B cell (primary cell): ENCODE measurements at regions not wholly inside any gene's neighbourhood (a gene's known extent, or its start where the extent isn't known, plus 50 kb on each side); places are given as distances from the start of the nearest gene placed in this dataset.

ENCODE experiments used
- ATAC-seq: fragments of 200-7000 bp; cut with Tn5 transposase; one replicate; pipeline ENCODE4 v1.10.0; 2021; ENCODE audit warnings: low read depth, mild to moderate bottlenecking, moderate number of reproducible peaks, moderate library complexity
- CTCF ChIA-PET: fragments of 350-600 bp; sonication (Branson Sonifier 250); formaldehyde crosslinking; loops from one replicate; lab custom pipeline; 2021; ENCODE audit warnings: antibody characterized with exemption, inconsistent platforms; lab: Charles Lee
- POLR2A ChIA-PET: fragments of 350-600 bp; sonication (Branson Sonifier 250); formaldehyde crosslinking; loops from one replicate; lab custom pipeline; 2021; ENCODE audit warnings: antibody characterized with exemption; lab: Charles Lee
- DNase-seq: peaks from one replicate; pipeline ENCODE4 v3.0.0; 2013
- H2AFZ ChIP-seq: 2 replicates; pipeline ENCODE4 v1.6.1; 2012; ENCODE audit warnings: mild to moderate bottlenecking, low read depth, low read length; ENCODE audit not compliant: insufficient read depth, poor library complexity, severe bottlenecking
- H3K27ac ChIP-seq, 2 donors: 1 replicate in 1 of 2; 2 replicates in 1 of 2; pipeline ENCODE4 v1.5.1; 2012 to 2013; ENCODE audit warnings: low read length in 2 of 2, mild to moderate bottlenecking in 2 of 2, moderate library complexity in 1 of 2
- H3K27me3 ChIP-seq, 4 experiments: fragments of 200-600 bp in 1 of 4; sonication (generic) in 1 of 4; replicated peaks in 1 of 4; 1 replicate in 2 of 4; 2 replicates in 2 of 4; pipeline versions ENCODE4 v1.6.1 to v1.7.0; 2013 to 2016; ENCODE audit warnings: low read length in 3 of 4, mild to moderate bottlenecking in 2 of 4, mixed read lengths in 1 of 4, moderate library complexity in 1 of 4; ENCODE audit not compliant: insufficient read depth in 4 of 4, control insufficient read depth in 3 of 4; ENCODE audit errors: control extremely low read depth in 1 of 4
- H3K36me3 ChIP-seq, 2 experiments: replicated peaks in 1 of 2; 1 replicate in 1 of 2; 2 replicates in 1 of 2; pipeline versions ENCODE4 v1.6.1 to v1.7.1; 2013; ENCODE audit warnings: low read length in 1 of 2; ENCODE audit not compliant: insufficient read depth in 2 of 2, control insufficient read depth in 1 of 2; ENCODE audit errors: control extremely low read depth in 1 of 2, extremely low read depth in 1 of 2
- H3K4me1 ChIP-seq, 2 donors: fragments of 200-600 bp in 1 of 2; sonication (generic) in 1 of 2; 1 replicate in 1 of 2; 2 replicates in 1 of 2; pipeline versions ENCODE4 v1.5.1 to v1.6.1; 2013 to 2017; ENCODE audit warnings: low read length in 2 of 2; ENCODE audit not compliant: control insufficient read depth in 2 of 2, insufficient read depth in 2 of 2
- H3K4me2 ChIP-seq: replicated peaks from 2 replicates; pipeline ENCODE3; 2012; ENCODE audit warnings: mild to moderate bottlenecking, low read depth, low read length; ENCODE audit not compliant: poor library complexity, severe bottlenecking
- H3K4me3 ChIP-seq, 5 experiments: fragments of 200-600 bp in 1 of 5; sonication (generic) in 1 of 5; 1 replicate in 3 of 5; 2 replicates in 2 of 5; pipeline versions ENCODE4 v1.5.1 to v1.7.0; 2011 to 2016; ENCODE audit warnings: low read length in 4 of 5, mild to moderate bottlenecking in 4 of 5, low read depth in 2 of 5, control low read depth in 1 of 5, moderate library complexity in 1 of 5; ENCODE audit not compliant: insufficient read depth in 1 of 5; ENCODE audit errors: control extremely low read depth in 1 of 5, extremely low read depth in 1 of 5
- H3K79me2 ChIP-seq: fragments of 200-600 bp; sonication (generic); one replicate; pipeline ENCODE4 v1.6.0; 2016; ENCODE audit warnings: low read length; ENCODE audit not compliant: control insufficient read depth, insufficient read depth
- H3K9ac ChIP-seq: fragments of 200-600 bp; sonication (generic); 2 replicates; pipeline ENCODE4 v1.6.1; 2017; ENCODE audit warnings: mild to moderate bottlenecking, low read length, moderate library complexity
- H3K9me3 ChIP-seq, 3 donors: one replicate each; pipeline versions ENCODE4 v1.6.1 to v1.7.1; 2013; ENCODE audit warnings: low read length in 2 of 3; ENCODE audit not compliant: control insufficient read depth in 2 of 3, insufficient read depth in 1 of 3; ENCODE audit errors: control extremely low read depth in 1 of 3
- H4K20me1 ChIP-seq: 2 replicates; pipeline ENCODE4 v1.6.0; 2012; ENCODE audit warnings: mild to moderate bottlenecking, low read length; ENCODE audit not compliant: insufficient read depth, control insufficient read depth, poor library complexity, severe bottlenecking
- H3K27ac Mint-ChIP-seq: one replicate; pipeline ENCODE4 v1.8.0; 2021; ENCODE audit warnings: mixed read lengths
- H3K27me3 Mint-ChIP-seq: one replicate; pipeline ENCODE4 v1.8.0; 2021; ENCODE audit warnings: mixed read lengths
- H3K4me1 Mint-ChIP-seq: one replicate; pipeline ENCODE4 v1.8.0; 2021; ENCODE audit warnings: mixed read lengths
- H3K4me3 Mint-ChIP-seq: one replicate; pipeline ENCODE4 v1.8.0; 2021; ENCODE audit warnings: mixed read lengths
- H3K9me3 Mint-ChIP-seq: one replicate; pipeline ENCODE4 v1.8.0; 2022; ENCODE audit warnings: mixed read lengths; ENCODE audit not compliant: insufficient read depth
- CTCF ChIP-seq: fragments of 200-600 bp; IDR thresholded peaks from one replicate; pipeline ENCODE4 v1.8.0; 2022; ENCODE audit warnings: antibody characterized with exemption, mild to moderate bottlenecking
- EZH2 ChIP-seq: IDR thresholded peaks from 2 replicates; pipeline ENCODE4 v1.6.1; 2012; ENCODE audit warnings: borderline replicate concordance, low read depth, mild to moderate bottlenecking, moderate library complexity, low read length; ENCODE audit not compliant: insufficient read depth, poor library complexity, severe bottlenecking
- WGBS: methylation state at CpG from one replicate; pipeline ENCODE4 v1.1.5; 2013; ENCODE audit warnings: missing lambda C conversion rate; ENCODE audit not compliant: insufficient coverage; 5-methylcytosine and 5-hydroxymethylcytosine counted together
- intact Hi-C: fragments of 100-400 bp; cut with micrococcal nuclease; formaldehyde crosslinking; loops from one replicate; pipeline ENCODE4 v1.10.0; 2022

- CTCF ChIA-PET, result no interaction called here
Measured at GRCh38 chr10:10043083-10043482, 974.6 kb upstream of the CELF2 start.

More at GRCh38 chr10:10043083-10043482, 974.6 kb upstream of the CELF2 start:
- POLR2A ChIA-PET, result no interaction called here
- Histone ChIP-seq H3K4me1 (no peaks in the 10 kb centered on the region), H3K9me3 (no peaks in the 10 kb centered on the region), H3K36me3 (no peaks in the 10 kb centered on the region), H3K4me2 (no peak overlapping the region), H3K79me2 (no peaks in the 10 kb centered on the region), H3K9ac (no peak overlapping the region), H2AFZ (no peak overlapping the region), H3K4me3 (no peak overlapping the region), H3K27me3 (no peaks in the 10 kb centered on the region), H3K27ac (no peak overlapping the region), H4K20me1 (no peaks in the 10 kb centered on the region)
- DNase-seq (no peak), ATAC-seq (no peak)
- no peak overlapping the region for H3K4me3 Mint-ChIP-seq
- WGBS, result no CpG with 5 or more reads among the region's 1 CpG
- intact Hi-C loops, result no loop called here
- H3K9me3 Mint-ChIP-seq, result no peaks in the 10 kb centered on the region
- no peak for TF ChIP-seq EZH2
- TF ChIP-seq CTCF, result no peak
- H3K4me1 Mint-ChIP-seq, result peaks cover 4% of the 10 kb centered on the region
- no peaks in the 10 kb centered on the region for H3K27me3 Mint-ChIP-seq
- no peak overlapping the region for H3K27ac Mint-ChIP-seq
